DND-41 (cell line): ENCODE measurements at regions not wholly inside any gene's neighbourhood (a gene's known extent, or its start where the extent isn't known, plus 50 kb on each side); places are given as distances from the start of the nearest gene placed in this dataset.

Experiments
- ATAC-seq: fragments of 200-7000 bp; cut with Tn5 transposase; 3 replicates; pipeline ENCODE4 v1.9.1; 2021; ENCODE audit warnings: low read depth; ENCODE audit not compliant: insufficient read depth
- DNase-seq: peaks from one replicate; pipeline ENCODE4 v3.0.0-alpha.2; 2020
- H2AFZ ChIP-seq: 2 replicates; pipeline ENCODE4 v1.6.0; 2012; ENCODE audit warnings: low read depth, low read length
- H3K27ac ChIP-seq: 2 replicates; pipeline ENCODE4 v1.5.1; 2012; ENCODE audit warnings: low read length, inconsistent platforms
- H3K27me3 ChIP-seq: fragments of 200-600 bp; sonication (generic); 2 replicates; pipeline ENCODE4 v1.6.0; 2012; ENCODE audit warnings: low read length, mild to moderate bottlenecking, inconsistent platforms; ENCODE audit not compliant: insufficient read depth, poor library complexity
- H3K36me3 ChIP-seq: 2 replicates; pipeline ENCODE4 v1.5.1; 2012; ENCODE audit warnings: low read length, inconsistent platforms; ENCODE audit not compliant: insufficient read depth
- H3K4me1 ChIP-seq: 2 replicates; pipeline ENCODE4 v1.5.1; 2012; ENCODE audit warnings: mild to moderate bottlenecking, low read length; ENCODE audit not compliant: insufficient read depth
- H3K4me2 ChIP-seq: 2 replicates; pipeline ENCODE4 v1.6.0; 2012; ENCODE audit warnings: mild to moderate bottlenecking, moderate library complexity, low read length, inconsistent platforms; ENCODE audit not compliant: insufficient read depth
- H3K4me3 ChIP-seq, 2 experiments: fragments of 200-600 bp in 1 of 2; shearing (Covaris generic) in 1 of 2; 2 replicates each; pipeline ENCODE4 v1.5.1; 2012 to 2016; ENCODE audit warnings: inconsistent platforms in 2 of 2, low read length in 2 of 2, mild to moderate bottlenecking in 2 of 2, low read depth in 1 of 2, moderate library complexity in 1 of 2
- H3K79me2 ChIP-seq: 2 replicates; pipeline ENCODE4 v1.6.0; 2012; ENCODE audit warnings: low read length, inconsistent platforms; ENCODE audit not compliant: insufficient read depth
- H3K9ac ChIP-seq: 2 replicates; pipeline ENCODE4 v1.6.0; 2012; ENCODE audit warnings: low read depth, mild to moderate bottlenecking, inconsistent platforms, low read length, moderate library complexity
- H3K9me3 ChIP-seq: 2 replicates; pipeline ENCODE4 v1.5.1; 2012; ENCODE audit warnings: low read length, moderate library complexity, mild to moderate bottlenecking, inconsistent platforms; ENCODE audit not compliant: insufficient read depth, severe bottlenecking
- H4K20me1 ChIP-seq: 2 replicates; pipeline ENCODE4 v1.6.0; 2012; ENCODE audit warnings: low read length; ENCODE audit not compliant: insufficient read depth
- EZH2 ChIP-seq: IDR thresholded peaks from 3 replicates; pipeline ENCODE4 v1.6.1; 2012; ENCODE audit warnings: borderline replicate concordance, low read depth, mild to moderate bottlenecking, moderate library complexity, low read length, inconsistent platforms; ENCODE audit not compliant: severe bottlenecking
- TF ChIP-seq, protein P1 (sequence below): IDR thresholded peaks from 2 replicates; pipeline ENCODE4 v1.5.1; 2012; ENCODE audit warnings: borderline replicate concordance, low read length, moderate library complexity, mild to moderate bottlenecking; ENCODE audit not compliant: poor library complexity, severe bottlenecking; ENCODE audit errors: extremely low read depth

DNA sequence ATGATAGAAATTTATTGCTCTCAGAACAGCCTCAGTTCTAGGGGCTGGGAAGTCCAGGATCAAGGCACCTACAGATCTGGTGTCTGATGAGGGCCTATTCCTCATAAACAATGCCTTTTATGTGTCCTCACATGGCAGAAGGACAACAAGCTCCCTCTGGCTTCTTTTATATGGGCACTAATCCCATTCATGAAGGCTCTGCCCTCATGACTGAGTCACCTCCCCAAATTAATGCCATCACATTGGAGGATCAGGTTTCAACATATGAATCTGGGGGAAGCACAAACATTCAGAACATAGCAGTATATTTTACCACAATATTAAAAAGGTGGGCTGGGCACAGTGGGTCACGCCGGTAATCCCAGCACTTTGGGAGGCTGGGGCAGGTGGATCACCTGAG, 58.5 kb upstream of the CCN6 start:
- Histone ChIP-seq H3K9ac (no peak overlapping the region), H3K4me1 (peaks cover 49% of the 10 kb centered on the region), H3K27ac (no peak overlapping the region), H3K4me3 (no peak overlapping the region), H3K36me3 (no peaks in the 10 kb centered on the region), H3K9me3 (no peaks in the 10 kb centered on the region), H2AFZ (no peak overlapping the region), H4K20me1 (no peaks in the 10 kb centered on the region), H3K79me2 (no peaks in the 10 kb centered on the region), H3K27me3 (no peaks in the 10 kb centered on the region), H3K4me2 (no peak overlapping the region)
- ATAC-seq (no peak), DNase-seq (no peak)
- no peak for TF ChIP-seq EZH2
- TF ChIP-seq, protein P1, sequence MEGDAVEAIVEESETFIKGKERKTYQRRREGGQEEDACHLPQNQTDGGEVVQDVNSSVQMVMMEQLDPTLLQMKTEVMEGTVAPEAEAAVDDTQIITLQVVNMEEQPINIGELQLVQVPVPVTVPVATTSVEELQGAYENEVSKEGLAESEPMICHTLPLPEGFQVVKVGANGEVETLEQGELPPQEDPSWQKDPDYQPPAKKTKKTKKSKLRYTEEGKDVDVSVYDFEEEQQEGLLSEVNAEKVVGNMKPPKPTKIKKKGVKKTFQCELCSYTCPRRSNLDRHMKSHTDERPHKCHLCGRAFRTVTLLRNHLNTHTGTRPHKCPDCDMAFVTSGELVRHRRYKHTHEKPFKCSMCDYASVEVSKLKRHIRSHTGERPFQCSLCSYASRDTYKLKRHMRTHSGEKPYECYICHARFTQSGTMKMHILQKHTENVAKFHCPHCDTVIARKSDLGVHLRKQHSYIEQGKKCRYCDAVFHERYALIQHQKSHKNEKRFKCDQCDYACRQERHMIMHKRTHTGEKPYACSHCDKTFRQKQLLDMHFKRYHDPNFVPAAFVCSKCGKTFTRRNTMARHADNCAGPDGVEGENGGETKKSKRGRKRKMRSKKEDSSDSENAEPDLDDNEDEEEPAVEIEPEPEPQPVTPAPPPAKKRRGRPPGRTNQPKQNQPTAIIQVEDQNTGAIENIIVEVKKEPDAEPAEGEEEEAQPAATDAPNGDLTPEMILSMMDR, result no peak

DNA sequence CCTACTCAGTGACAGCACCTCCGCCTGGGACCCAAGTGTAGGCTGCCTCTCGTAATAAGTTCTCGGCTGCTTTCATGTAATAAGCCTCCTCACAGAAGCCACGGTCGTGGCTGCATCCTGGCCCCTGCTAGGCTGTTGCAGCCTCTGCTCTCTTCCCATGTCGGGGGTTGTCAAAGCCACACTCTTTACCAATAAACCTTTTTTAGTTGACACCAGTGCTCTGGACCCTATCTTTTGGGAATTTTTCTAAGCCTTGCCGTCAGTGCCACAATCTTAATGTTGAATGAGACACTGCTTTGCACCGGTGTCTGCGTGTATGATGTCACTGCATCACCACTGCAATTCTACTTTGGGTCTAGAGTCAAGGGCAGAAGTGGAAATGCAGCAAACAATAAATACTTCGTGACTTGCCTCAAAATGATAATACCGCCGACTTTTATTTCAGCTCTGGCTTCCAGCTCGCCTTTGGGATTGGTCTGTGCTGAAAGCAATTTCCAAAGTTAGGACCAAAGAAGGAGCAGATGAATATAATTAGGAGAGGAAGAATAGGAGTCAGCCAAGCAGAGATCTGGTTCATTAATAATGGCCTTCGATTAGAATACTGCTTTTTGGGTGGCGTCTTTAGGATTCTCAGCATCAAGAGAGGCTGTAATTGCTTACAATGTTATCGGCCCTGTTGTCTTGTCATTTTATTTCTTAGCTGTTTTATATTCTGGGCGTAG, 57.6 kb upstream of the CCN6 start:
- Histone ChIP-seq H2AFZ (0 out of 2 replicates have a peak overlapping the region, but pooled peaks have one; percentile 0), H3K79me2 (no peaks in the 10 kb centered on the region), H3K4me2 (peak overlapping the region; percentile 50), H3K36me3 (no peaks in the 10 kb centered on the region), H3K9me3 (no peaks in the 10 kb centered on the region), H3K9ac (no peak overlapping the region), H3K27ac (no peak overlapping the region), H3K27me3 (no peaks in the 10 kb centered on the region), H3K4me3 (no peak overlapping the region), H3K4me1 (peaks cover 49% of the 10 kb centered on the region), H4K20me1 (no peaks in the 10 kb centered on the region)
- TF ChIP-seq EZH2, result no peak
- TF ChIP-seq, protein P1, result no peak
- DNase-seq (peak; percentile 51), ATAC-seq (peak; percentile 23; the same call in 1 of the 3 replicates)

DNA sequence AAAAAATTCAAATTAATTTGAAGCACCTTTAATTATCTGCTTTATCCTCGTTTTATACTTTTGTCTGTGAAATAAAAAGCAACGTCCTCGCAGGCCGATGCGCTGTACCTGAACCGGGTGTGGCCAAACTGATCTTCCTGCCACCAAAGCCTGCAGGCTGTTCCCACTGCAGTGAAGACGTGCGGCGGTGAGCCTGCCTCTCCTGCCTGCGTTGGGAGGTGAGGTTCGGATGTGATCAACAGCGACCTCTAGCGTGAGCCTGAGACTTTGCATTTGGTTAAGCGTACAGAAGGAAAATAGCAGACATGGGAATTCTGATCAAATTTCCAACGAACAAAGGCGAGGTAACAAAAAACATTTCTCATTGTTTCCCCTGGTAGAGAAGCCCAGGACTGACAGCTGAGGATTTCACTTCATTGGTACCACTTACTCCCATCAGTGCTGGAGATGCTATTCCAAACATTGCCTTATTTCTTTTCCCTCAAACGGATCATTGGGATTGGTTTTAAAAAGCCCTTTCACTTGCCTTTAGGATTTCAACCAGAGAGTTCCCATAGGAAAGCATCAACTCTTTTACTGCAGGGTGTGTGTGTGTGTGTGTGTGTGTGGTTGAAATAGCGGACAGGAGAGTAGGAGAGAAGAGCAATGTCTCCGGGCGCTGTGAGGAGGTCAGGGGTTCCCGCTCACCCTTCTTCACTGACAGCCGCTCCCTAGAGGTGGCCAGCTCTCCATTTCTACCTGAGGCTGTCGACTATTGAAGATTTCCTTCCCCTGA, 56.6 kb upstream of the CCN6 start:
- Histone ChIP-seq H3K4me3 (peak overlapping the region in 1 of 2 experiments; percentile 19; a peak in 2 of 4 replicates), H3K9me3 (no peaks in the 10 kb centered on the region), H3K36me3 (no peaks in the 10 kb centered on the region), H3K4me2 (peak overlapping the region; percentile 50), H3K27me3 (no peaks in the 10 kb centered on the region), H3K79me2 (no peaks in the 10 kb centered on the region), H3K27ac (peak overlapping the region; percentile 23; the same call in 1 of the 2 replicates), H2AFZ (peak overlapping the region; percentile 20; the same call in 1 of the 2 replicates), H3K9ac (no peak overlapping the region), H4K20me1 (no peaks in the 10 kb centered on the region), H3K4me1 (peaks cover 43% of the 10 kb centered on the region)
- no peak for TF ChIP-seq EZH2
- TF ChIP-seq, protein P1, result peak; percentile 98
- ATAC-seq, result peak; percentile 77
- peak; percentile 83 for DNase-seq
